ENCODE measurements at regions not wholly inside any gene's neighbourhood (a gene's known extent, or its start where the extent isn't known, plus 50 kb on each side); places are given as distances from the start of the nearest gene placed in this dataset.

GRCh38 chrX:39204945-39205344 is 403.7 kb downstream of the MID1IP1 start:
- TF ChIP-seq CTCF (IDR thresholded peaks at IDR 0.05) = no peak
- no peak for TF ChIP-seq POLR2A (IDR thresholded peaks at IDR 0.05)

Measured in uterus (tissue), 2 donors.